Endothelial cell of umbilical vein (primary cell): ENCODE measurements at regions not wholly inside any gene's neighbourhood (a gene's known extent, or its start where the extent isn't known, plus 50 kb on each side); places are given as distances from the start of the nearest gene placed in this dataset.

Experiments used
- BruUV-seq: library from RNA; stranded (reverse); fragments of 400-500 nt; replicated peaks from 2 replicates; lab custom pipeline; 2021; lab: Mats Ljungman, UMichigan
- CTCF ChIA-PET: fragments of 300-600, 350-600 bp; sonication (Branson Sonifier 250); formaldehyde crosslinking; loops from one replicate; lab custom pipeline; 2021; ENCODE audit warnings: antibody characterized with exemption, inconsistent platforms; lab: Charles Lee
- POLR2A ChIA-PET: fragments of 300-600, 350-600 bp; sonication (Branson Sonifier 250); formaldehyde crosslinking; loops from one replicate; lab custom pipeline; 2021; ENCODE audit warnings: antibody characterized with exemption, inconsistent platforms; lab: Charles Lee
- DNase-seq: peaks from one replicate; pipeline ENCODE4 v3.0.0-alpha.2; 2011; ENCODE audit warnings: low read depth, low spot score
- FAIRE-seq: peaks from 2 replicates; lab custom pipeline; 2011; peaks lifted over from hg19 to GRCh38; lab: Jason Lieb, UNC
- H2AFZ ChIP-seq: 2 replicates; pipeline ENCODE4 v1.6.0; 2012; ENCODE audit warnings: low read depth, low read length, control low read depth, inconsistent platforms
- H3K27ac ChIP-seq: 2 replicates; pipeline ENCODE4 v1.5.1; 2011; ENCODE audit warnings: low read depth, mild to moderate bottlenecking, control low read depth, low read length, moderate library complexity; ENCODE audit not compliant: insufficient read depth
- H3K27me3 ChIP-seq, 2 experiments: 2 replicates each; pipeline versions ENCODE4 v1.6.0 to v1.6.1; 2011; ENCODE audit warnings: low read length in 2 of 2, mixed read lengths in 1 of 2; ENCODE audit not compliant: control insufficient read depth in 2 of 2, insufficient read depth in 2 of 2
- H3K36me3 ChIP-seq, 2 experiments: 2 replicates in 1 of 2; 3 replicates in 1 of 2; pipeline ENCODE4 v1.5.1; 2011; ENCODE audit warnings: low read length in 2 of 2, mild to moderate bottlenecking in 1 of 2, moderate library complexity in 1 of 2; ENCODE audit not compliant: control insufficient read depth in 2 of 2, insufficient read depth in 2 of 2; ENCODE audit errors: extremely low read depth in 1 of 2
- H3K4me1 ChIP-seq: 3 replicates; pipeline ENCODE4 v1.5.1; 2011; ENCODE audit warnings: mild to moderate bottlenecking, low read length; ENCODE audit not compliant: control insufficient read depth, insufficient read depth; ENCODE audit errors: extremely low read depth
- H3K4me2 ChIP-seq: 2 replicates; pipeline ENCODE4 v1.6.1; 2011; ENCODE audit warnings: low read length, control low read depth, mixed read lengths; ENCODE audit not compliant: insufficient read depth
- H3K4me3 ChIP-seq, 3 experiments: fragments of 200-600 bp in 1 of 3; sonication (generic), shearing (Covaris generic) in 1 of 3; replicated peaks in 1 of 3; 2 replicates each; pipeline ENCODE4 v1.5.1; 2011 to 2016; ENCODE audit warnings: control low read depth in 3 of 3, low read length in 3 of 3, mild to moderate bottlenecking in 2 of 3, inconsistent platforms in 1 of 3, low read depth in 1 of 3, moderate library complexity in 1 of 3; ENCODE audit not compliant: insufficient read depth in 1 of 3
- H3K79me2 ChIP-seq: 2 replicates; pipeline ENCODE4 v1.6.0; 2012; ENCODE audit warnings: low read length, inconsistent platforms; ENCODE audit not compliant: control insufficient read depth, insufficient read depth
- H3K9ac ChIP-seq: replicated peaks from 2 replicates; pipeline ENCODE3; 2011; ENCODE audit warnings: low read length, control low read depth; ENCODE audit not compliant: insufficient read depth; ENCODE audit errors: extremely low read depth
- H3K9me1 ChIP-seq: replicated peaks from 3 replicates; pipeline ENCODE4 v1.6.0; 2011; ENCODE audit warnings: mild to moderate bottlenecking, low read length; ENCODE audit not compliant: control insufficient read depth, insufficient read depth; ENCODE audit errors: extremely low read depth
- H3K9me3 ChIP-seq: replicated peaks from 2 replicates; pipeline ENCODE4 v1.5.1; 2012; ENCODE audit warnings: low read length, inconsistent platforms; ENCODE audit not compliant: control insufficient read depth, insufficient read depth
- H4K20me1 ChIP-seq: replicated peaks from 2 replicates; pipeline ENCODE3; 2011; ENCODE audit warnings: mild to moderate bottlenecking, low read length; ENCODE audit not compliant: control insufficient read depth, insufficient read depth; ENCODE audit errors: extremely low read depth
- EZH2 ChIP-seq: IDR thresholded peaks from 2 replicates; pipeline ENCODE4 v1.6.1; 2012; ENCODE audit warnings: borderline replicate concordance, low read depth, mild to moderate bottlenecking, moderate library complexity, low read length, inconsistent platforms; ENCODE audit not compliant: severe bottlenecking
- FOS ChIP-seq: IDR thresholded peaks from 2 replicates; pipeline ENCODE4 v1.6.1; 2011; ENCODE audit warnings: mild to moderate bottlenecking, low read length, moderate library complexity, borderline replicate concordance; ENCODE audit not compliant: insufficient read depth
- GATA2 ChIP-seq: IDR thresholded peaks from 2 replicates; pipeline ENCODE4 v1.7.0; 2011; ENCODE audit warnings: low read depth, mild to moderate bottlenecking, moderate library complexity, mixed read lengths, low read length; ENCODE audit not compliant: insufficient read length, insufficient read depth
- JUN ChIP-seq: IDR thresholded peaks from 2 replicates; pipeline ENCODE4 v1.6.1; 2011; ENCODE audit warnings: borderline replicate concordance, low read depth; ENCODE audit not compliant: insufficient read length, insufficient read depth
- MYC ChIP-seq: IDR thresholded peaks from one replicate; pipeline ENCODE4 v1.6.1; 2011; ENCODE audit warnings: mild to moderate bottlenecking, low read depth, low read length
- POLR2A ChIP-seq: IDR thresholded peaks from 2 replicates; pipeline ENCODE4 v1.6.1; 2012; ENCODE audit warnings: low read depth, mild to moderate bottlenecking, control low read depth, low read length
- POLR2AphosphoS5 ChIP-seq: IDR thresholded peaks from 2 replicates; pipeline ENCODE4 v1.6.1; 2012; ENCODE audit warnings: low read depth, mild to moderate bottlenecking, control low read depth, low read length, moderate library complexity; ENCODE audit not compliant: insufficient read depth
- dilution Hi-C: fragments of 300-500 bp; cut with MboI; formaldehyde crosslinking; loops from one replicate; pipeline ENCODE4 v1.15.0; 2019; ENCODE audit warnings: low sequenced_read_pairs; ENCODE audit not compliant: extremely low pct_ligation_motif_present
- intact Hi-C: fragments of 100-400 bp; cut with micrococcal nuclease; formaldehyde crosslinking; loops from one replicate; pipeline ENCODE4 v1.10.0; 2022
- TF ChIP-seq, protein P1 (sequence below), 2 donors: IDR thresholded peaks; 1 replicate in 1 of 2; 2 replicates in 1 of 2; pipeline ENCODE4 v1.5.1; 2011; ENCODE audit warnings: low read length in 2 of 2, mild to moderate bottlenecking in 2 of 2, moderate library complexity in 2 of 2, control low read depth in 1 of 2, inconsistent platforms in 1 of 2, low read depth in 1 of 2; ENCODE audit not compliant: insufficient read depth in 1 of 2; ENCODE audit errors: extremely low read depth in 1 of 2
- TF ChIP-seq, protein P2 (sequence below): IDR thresholded peaks from 2 replicates; pipeline ENCODE4 v1.6.1; 2011; ENCODE audit not compliant: insufficient read depth, insufficient read length

DNA sequence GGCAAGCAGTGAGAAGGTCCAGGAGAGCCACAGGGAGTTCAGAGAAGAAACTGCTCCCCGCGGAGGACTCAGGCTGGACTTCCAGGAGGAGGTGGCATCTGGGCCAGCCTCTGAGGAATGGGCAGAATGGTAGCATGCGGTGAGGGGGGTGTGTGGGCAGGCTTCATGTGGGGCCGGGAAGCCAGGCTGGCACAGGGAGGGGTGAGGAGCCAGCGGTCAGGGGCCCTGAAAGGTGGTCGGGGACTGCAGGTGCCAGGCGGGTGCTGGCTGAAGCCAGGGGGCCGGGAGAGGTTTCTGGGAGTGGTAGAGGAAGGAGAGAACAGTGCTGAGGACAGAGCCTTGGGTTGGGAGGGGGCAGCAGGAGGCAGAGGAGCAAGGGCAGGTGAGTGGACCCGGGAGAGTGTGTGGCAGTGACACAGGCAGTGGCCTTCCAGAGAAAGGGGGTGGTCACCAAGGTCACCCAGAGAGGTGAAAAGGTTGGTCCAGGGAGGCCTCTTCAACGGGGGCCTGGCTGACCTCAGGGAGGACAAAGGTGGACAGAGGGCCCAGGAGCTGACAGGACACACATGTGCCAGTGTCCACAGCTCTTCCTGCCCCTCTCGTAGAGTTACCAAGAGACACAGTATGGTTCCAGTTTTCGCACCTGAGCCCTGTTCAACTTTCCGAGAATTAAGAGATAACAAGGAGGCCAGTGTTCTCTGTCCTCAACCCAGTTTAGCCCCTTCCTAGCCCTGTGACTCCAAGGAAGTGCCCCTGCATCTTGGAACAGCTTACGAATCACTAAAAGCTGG lies 101.2 kb upstream of the ASB18 start:
- Histone ChIP-seq H3K4me1 (no peaks in the 10 kb centered on the region), H4K20me1 (no peaks in the 10 kb centered on the region), H3K9me3 (no peaks in the 10 kb centered on the region), H3K27me3 (peaks cover 5 to 13% of the 10 kb centered on the region in 2 experiments), H3K4me3 (no peak overlapping the region), H3K9me1 (no peaks in the 10 kb centered on the region), H3K36me3 (no peaks in the 10 kb centered on the region), H3K4me2 (no peak overlapping the region), H3K27ac (no peak overlapping the region), H3K79me2 (no peaks in the 10 kb centered on the region), H2AFZ (no peak overlapping the region), H3K9ac (no peak overlapping the region)
- dilution Hi-C loops (no loop called here), intact Hi-C loops (no loop called here)
- CTCF ChIA-PET, result interaction anchor here (1.0 to 1.5 kb wide), 2 partner anchors 204 to 694 kb away, joined by 3 read pairs; partner anchors contain the start of gene ACKR3
- POLR2A ChIA-PET, result no interaction called here
- no TSS peak for BruUV-seq
- TF ChIP-seq POLR2AphosphoS5 (no peak), POLR2A (no peak)
- TF ChIP-seq, protein P1, sequence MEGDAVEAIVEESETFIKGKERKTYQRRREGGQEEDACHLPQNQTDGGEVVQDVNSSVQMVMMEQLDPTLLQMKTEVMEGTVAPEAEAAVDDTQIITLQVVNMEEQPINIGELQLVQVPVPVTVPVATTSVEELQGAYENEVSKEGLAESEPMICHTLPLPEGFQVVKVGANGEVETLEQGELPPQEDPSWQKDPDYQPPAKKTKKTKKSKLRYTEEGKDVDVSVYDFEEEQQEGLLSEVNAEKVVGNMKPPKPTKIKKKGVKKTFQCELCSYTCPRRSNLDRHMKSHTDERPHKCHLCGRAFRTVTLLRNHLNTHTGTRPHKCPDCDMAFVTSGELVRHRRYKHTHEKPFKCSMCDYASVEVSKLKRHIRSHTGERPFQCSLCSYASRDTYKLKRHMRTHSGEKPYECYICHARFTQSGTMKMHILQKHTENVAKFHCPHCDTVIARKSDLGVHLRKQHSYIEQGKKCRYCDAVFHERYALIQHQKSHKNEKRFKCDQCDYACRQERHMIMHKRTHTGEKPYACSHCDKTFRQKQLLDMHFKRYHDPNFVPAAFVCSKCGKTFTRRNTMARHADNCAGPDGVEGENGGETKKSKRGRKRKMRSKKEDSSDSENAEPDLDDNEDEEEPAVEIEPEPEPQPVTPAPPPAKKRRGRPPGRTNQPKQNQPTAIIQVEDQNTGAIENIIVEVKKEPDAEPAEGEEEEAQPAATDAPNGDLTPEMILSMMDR (IDR thresholded peaks at IDR 0.05; ENCODE audit: extremely low read depth in 1 of 2, insufficient read depth in 1 of 2, low read depth in 1 of 2, low read length in 2 of 2), result no peak
- no peak for FAIRE-seq
- no peak for DNase-seq

DNA sequence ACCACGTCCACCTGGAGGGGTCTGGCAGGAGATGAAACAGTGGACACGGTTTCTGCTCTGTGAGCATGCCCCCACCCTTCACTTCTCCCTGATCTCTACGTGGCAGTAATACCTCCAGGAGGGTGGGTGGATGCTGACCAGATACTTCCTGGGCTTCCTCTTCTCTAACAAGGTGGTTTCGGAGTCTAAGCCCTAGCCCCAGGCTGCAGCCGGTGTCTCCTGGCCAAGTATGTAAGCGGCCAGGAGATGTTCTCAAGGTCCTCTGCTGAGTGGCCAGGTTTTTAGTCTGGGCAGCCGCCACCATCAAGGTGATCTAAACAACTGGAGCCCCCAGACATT lies 101.8 kb upstream of the ASB18 start:
- DNase-seq, result no peak

More for the DNA sequence above, 101.8 kb upstream of the ASB18 start:
- Histone ChIP-seq H3K9me1 (no peaks in the 10 kb centered on the region), H3K9ac (no peak overlapping the region), H3K27ac (no peak overlapping the region), H3K9me3 (no peaks in the 10 kb centered on the region), H3K79me2 (no peaks in the 10 kb centered on the region), H3K4me1 (no peaks in the 10 kb centered on the region), H3K36me3 (no peaks in the 10 kb centered on the region), H3K4me2 (no peak overlapping the region), H2AFZ (no peak overlapping the region), H3K4me3 (no peak overlapping the region), H3K27me3 (peaks cover 5 to 13% of the 10 kb centered on the region in 2 experiments), H4K20me1 (no peaks in the 10 kb centered on the region)
- ChIA-PET POLR2A (no interaction called here), CTCF (interaction anchor here (1.0 to 1.5 kb wide), 2 partner anchors 204 to 693 kb away, joined by 3 read pairs; partner anchors contain the start of gene ACKR3)
- BruUV-seq, result no TSS peak
- intact Hi-C loops, result no loop called here
- dilution Hi-C loops, result no loop called here
- no peak for TF ChIP-seq GATA2
- no peak for TF ChIP-seq POLR2AphosphoS5
- TF ChIP-seq, protein P2, sequence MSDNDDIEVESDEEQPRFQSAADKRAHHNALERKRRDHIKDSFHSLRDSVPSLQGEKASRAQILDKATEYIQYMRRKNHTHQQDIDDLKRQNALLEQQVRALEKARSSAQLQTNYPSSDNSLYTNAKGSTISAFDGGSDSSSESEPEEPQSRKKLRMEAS, result no peak
- TF ChIP-seq, protein P1 (IDR thresholded peaks at IDR 0.05; ENCODE audit: extremely low read depth in 1 of 2, insufficient read depth in 1 of 2, low read depth in 1 of 2, low read length in 2 of 2), result no peak
- no peak for TF ChIP-seq MYC
- TF ChIP-seq POLR2A, result no peak
- TF ChIP-seq JUN, result no peak
- TF ChIP-seq EZH2, result no peak
- no peak for TF ChIP-seq FOS
- FAIRE-seq, result no peak
